Endothelial cell of umbilical vein (primary cell): ENCODE measurements at regions not wholly inside any gene's neighbourhood (a gene's known extent, or its start where the extent isn't known, plus 50 kb on each side); places are given as distances from the start of the nearest gene placed in this dataset.
"Not testable (repeated sequence)": the region's sequence is repeated elsewhere in the genome, so short reads cannot be mapped to it uniquely, and the experiment has no call there.

Source experiments
- BruUV-seq: library from RNA; stranded (reverse); fragments of 400-500 nt; replicated peaks from 2 replicates; lab custom pipeline; 2021; lab: Mats Ljungman, UMichigan
- CTCF ChIA-PET: fragments of 300-600, 350-600 bp; sonication (Branson Sonifier 250); formaldehyde crosslinking; loops from one replicate; lab custom pipeline; 2021; ENCODE audit warnings: antibody characterized with exemption, inconsistent platforms; lab: Charles Lee
- POLR2A ChIA-PET: fragments of 300-600, 350-600 bp; sonication (Branson Sonifier 250); formaldehyde crosslinking; loops from one replicate; lab custom pipeline; 2021; ENCODE audit warnings: antibody characterized with exemption, inconsistent platforms; lab: Charles Lee
- DNase-seq: peaks from one replicate; pipeline ENCODE4 v3.0.0-alpha.2; 2011; ENCODE audit warnings: low read depth, low spot score
- FAIRE-seq: peaks from 2 replicates; lab custom pipeline; 2011; peaks lifted over from hg19 to GRCh38; lab: Jason Lieb, UNC
- H2AFZ ChIP-seq: 2 replicates; pipeline ENCODE4 v1.6.0; 2012; ENCODE audit warnings: low read depth, low read length, control low read depth, inconsistent platforms
- H3K27ac ChIP-seq: 2 replicates; pipeline ENCODE4 v1.5.1; 2011; ENCODE audit warnings: low read depth, mild to moderate bottlenecking, control low read depth, low read length, moderate library complexity; ENCODE audit not compliant: insufficient read depth
- H3K27me3 ChIP-seq, 2 experiments: 2 replicates each; pipeline versions ENCODE4 v1.6.0 to v1.6.1; 2011; ENCODE audit warnings: low read length in 2 of 2, mixed read lengths in 1 of 2; ENCODE audit not compliant: control insufficient read depth in 2 of 2, insufficient read depth in 2 of 2
- H3K36me3 ChIP-seq, 2 experiments: 2 replicates in 1 of 2; 3 replicates in 1 of 2; pipeline ENCODE4 v1.5.1; 2011; ENCODE audit warnings: low read length in 2 of 2, mild to moderate bottlenecking in 1 of 2, moderate library complexity in 1 of 2; ENCODE audit not compliant: control insufficient read depth in 2 of 2, insufficient read depth in 2 of 2; ENCODE audit errors: extremely low read depth in 1 of 2
- H3K4me1 ChIP-seq: 3 replicates; pipeline ENCODE4 v1.5.1; 2011; ENCODE audit warnings: mild to moderate bottlenecking, low read length; ENCODE audit not compliant: control insufficient read depth, insufficient read depth; ENCODE audit errors: extremely low read depth
- H3K4me2 ChIP-seq: 2 replicates; pipeline ENCODE4 v1.6.1; 2011; ENCODE audit warnings: low read length, control low read depth, mixed read lengths; ENCODE audit not compliant: insufficient read depth
- H3K4me3 ChIP-seq, 3 experiments: fragments of 200-600 bp in 1 of 3; sonication (generic), shearing (Covaris generic) in 1 of 3; replicated peaks in 1 of 3; 2 replicates each; pipeline ENCODE4 v1.5.1; 2011 to 2016; ENCODE audit warnings: control low read depth in 3 of 3, low read length in 3 of 3, mild to moderate bottlenecking in 2 of 3, inconsistent platforms in 1 of 3, low read depth in 1 of 3, moderate library complexity in 1 of 3; ENCODE audit not compliant: insufficient read depth in 1 of 3
- H3K79me2 ChIP-seq: 2 replicates; pipeline ENCODE4 v1.6.0; 2012; ENCODE audit warnings: low read length, inconsistent platforms; ENCODE audit not compliant: control insufficient read depth, insufficient read depth
- H3K9ac ChIP-seq: replicated peaks from 2 replicates; pipeline ENCODE3; 2011; ENCODE audit warnings: low read length, control low read depth; ENCODE audit not compliant: insufficient read depth; ENCODE audit errors: extremely low read depth
- H3K9me1 ChIP-seq: replicated peaks from 3 replicates; pipeline ENCODE4 v1.6.0; 2011; ENCODE audit warnings: mild to moderate bottlenecking, low read length; ENCODE audit not compliant: control insufficient read depth, insufficient read depth; ENCODE audit errors: extremely low read depth
- H3K9me3 ChIP-seq: replicated peaks from 2 replicates; pipeline ENCODE4 v1.5.1; 2012; ENCODE audit warnings: low read length, inconsistent platforms; ENCODE audit not compliant: control insufficient read depth, insufficient read depth
- H4K20me1 ChIP-seq: replicated peaks from 2 replicates; pipeline ENCODE3; 2011; ENCODE audit warnings: mild to moderate bottlenecking, low read length; ENCODE audit not compliant: control insufficient read depth, insufficient read depth; ENCODE audit errors: extremely low read depth
- CTCF ChIP-seq, 2 donors: IDR thresholded peaks; 1 replicate in 1 of 2; 2 replicates in 1 of 2; pipeline ENCODE4 v1.5.1; 2011; ENCODE audit warnings: low read length in 2 of 2, mild to moderate bottlenecking in 2 of 2, moderate library complexity in 2 of 2, control low read depth in 1 of 2, inconsistent platforms in 1 of 2, low read depth in 1 of 2; ENCODE audit not compliant: insufficient read depth in 1 of 2; ENCODE audit errors: extremely low read depth in 1 of 2
- EZH2 ChIP-seq: IDR thresholded peaks from 2 replicates; pipeline ENCODE4 v1.6.1; 2012; ENCODE audit warnings: borderline replicate concordance, low read depth, mild to moderate bottlenecking, moderate library complexity, low read length, inconsistent platforms; ENCODE audit not compliant: severe bottlenecking
- FOS ChIP-seq: IDR thresholded peaks from 2 replicates; pipeline ENCODE4 v1.6.1; 2011; ENCODE audit warnings: mild to moderate bottlenecking, low read length, moderate library complexity, borderline replicate concordance; ENCODE audit not compliant: insufficient read depth
- GATA2 ChIP-seq: IDR thresholded peaks from 2 replicates; pipeline ENCODE4 v1.7.0; 2011; ENCODE audit warnings: low read depth, mild to moderate bottlenecking, moderate library complexity, mixed read lengths, low read length; ENCODE audit not compliant: insufficient read length, insufficient read depth
- JUN ChIP-seq: IDR thresholded peaks from 2 replicates; pipeline ENCODE4 v1.6.1; 2011; ENCODE audit warnings: borderline replicate concordance, low read depth; ENCODE audit not compliant: insufficient read length, insufficient read depth
- MAX ChIP-seq: IDR thresholded peaks from 2 replicates; pipeline ENCODE4 v1.6.1; 2011; ENCODE audit not compliant: insufficient read depth, insufficient read length
- MYC ChIP-seq: IDR thresholded peaks from one replicate; pipeline ENCODE4 v1.6.1; 2011; ENCODE audit warnings: mild to moderate bottlenecking, low read depth, low read length
- POLR2A ChIP-seq: IDR thresholded peaks from 2 replicates; pipeline ENCODE4 v1.6.1; 2012; ENCODE audit warnings: low read depth, mild to moderate bottlenecking, control low read depth, low read length
- POLR2AphosphoS5 ChIP-seq: IDR thresholded peaks from 2 replicates; pipeline ENCODE4 v1.6.1; 2012; ENCODE audit warnings: low read depth, mild to moderate bottlenecking, control low read depth, low read length, moderate library complexity; ENCODE audit not compliant: insufficient read depth
- dilution Hi-C: fragments of 300-500 bp; cut with MboI; formaldehyde crosslinking; loops from one replicate; pipeline ENCODE4 v1.15.0; 2019; ENCODE audit warnings: low sequenced_read_pairs; ENCODE audit not compliant: extremely low pct_ligation_motif_present
- intact Hi-C: fragments of 100-400 bp; cut with micrococcal nuclease; formaldehyde crosslinking; loops from one replicate; pipeline ENCODE4 v1.10.0; 2022

GRCh38 chr3:40695848-40696247 lies 171.1 kb downstream of the ZNF621 start:
- Histone ChIP-seq H3K4me3 (no peak overlapping the region), H3K4me2 (no peak overlapping the region), H2AFZ (no peak overlapping the region), H3K79me2 (no peaks in the 10 kb centered on the region), H3K27me3 (peaks cover 8 to 9% of the 10 kb centered on the region in 2 experiments), H3K9me1 (no peaks in the 10 kb centered on the region), H3K27ac (no peak overlapping the region), H3K9me3 (no peaks in the 10 kb centered on the region), H3K4me1 (no peaks in the 10 kb centered on the region), H3K36me3 (no peaks in the 10 kb centered on the region), H3K9ac (no peak overlapping the region), H4K20me1 (no peaks in the 10 kb centered on the region)
- CTCF ChIA-PET: no interaction called here
- POLR2A ChIA-PET: no interaction called here
- BruUV-seq: no TSS peak
- TF ChIP-seq CTCF (IDR thresholded peaks at IDR 0.05; ENCODE audit: extremely low read depth in 1 of 2, insufficient read depth in 1 of 2, low read depth in 1 of 2, low read length in 2 of 2) (no peak), MYC (no peak), GATA2 (no peak), JUN (no peak), EZH2 (no peak), POLR2A (no peak), MAX (no peak), POLR2AphosphoS5 (no peak), FOS (no peak)
- intact Hi-C loops (no loop called here), dilution Hi-C loops (no loop called here)
- DNase-seq: peak; percentile 8
- FAIRE-seq: no peak

GRCh38 chr3:40698611-40699010 lies 173.9 kb downstream of the ZNF621 start:
- POLR2A ChIA-PET, H2AFZ ChIP-seq, H3K4me3 ChIP-seq, H3K4me1 ChIP-seq, intact Hi-C loops, BruUV-seq, H3K9me3 ChIP-seq, H3K4me2 ChIP-seq, H4K20me1 ChIP-seq, DNase-seq, H3K9me1 ChIP-seq, CTCF ChIA-PET, H3K27me3 ChIP-seq, H3K36me3 ChIP-seq, H3K79me2 ChIP-seq, H3K27ac ChIP-seq, H3K9ac ChIP-seq, FAIRE-seq, dilution Hi-C loops: not testable (repeated sequence)
